ENCODE measurements at regions not wholly inside any gene's neighbourhood (a gene's known extent, or its start where the extent isn't known, plus 50 kb on each side); places are given as distances from the start of the nearest gene placed in this dataset.

DNA sequence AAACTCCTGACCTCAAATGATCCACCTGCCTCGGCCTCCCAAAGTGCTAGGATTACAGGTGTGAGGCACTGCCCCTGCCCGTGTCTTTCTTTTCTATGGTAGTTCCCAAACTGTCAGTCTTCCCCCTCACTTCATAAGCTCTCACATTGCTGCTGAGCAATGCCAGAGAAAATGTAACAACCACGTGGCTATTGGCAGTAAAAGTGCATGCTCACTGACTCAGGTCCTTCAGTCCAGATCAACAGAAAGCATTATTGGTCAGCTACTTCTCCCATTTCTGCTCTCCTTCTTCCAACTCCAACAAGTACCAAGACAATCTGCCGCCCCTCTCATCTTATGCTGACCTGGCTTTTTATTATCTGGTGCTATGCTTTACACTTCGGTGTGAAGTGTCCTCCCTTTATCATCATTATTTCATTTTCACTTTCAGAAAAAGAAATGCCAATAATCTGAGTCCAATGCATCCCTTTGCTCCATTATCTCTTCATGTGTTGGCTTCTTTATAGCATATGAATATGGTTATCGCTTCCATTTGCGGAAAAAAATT lies 133.8 kb upstream of the UGT8 start:
- no peak overlapping the region for H3K27ac ChIP-seq
- no peaks in the 10 kb centered on the region for H3K4me1 Mint-ChIP-seq
- no peak overlapping the region for H2AFZ ChIP-seq (replicated peaks)
- no peaks in the 10 kb centered on the region for H4K20me1 ChIP-seq (ENCODE audit: low read depth)
- H3K4me1 ChIP-seq, result no peaks in the 10 kb centered on the region
- no peak overlapping the region for H3K9ac ChIP-seq
- H3K9me3 Mint-ChIP-seq, result no peaks in the 10 kb centered on the region
- TF ChIP-seq, protein P1, sequence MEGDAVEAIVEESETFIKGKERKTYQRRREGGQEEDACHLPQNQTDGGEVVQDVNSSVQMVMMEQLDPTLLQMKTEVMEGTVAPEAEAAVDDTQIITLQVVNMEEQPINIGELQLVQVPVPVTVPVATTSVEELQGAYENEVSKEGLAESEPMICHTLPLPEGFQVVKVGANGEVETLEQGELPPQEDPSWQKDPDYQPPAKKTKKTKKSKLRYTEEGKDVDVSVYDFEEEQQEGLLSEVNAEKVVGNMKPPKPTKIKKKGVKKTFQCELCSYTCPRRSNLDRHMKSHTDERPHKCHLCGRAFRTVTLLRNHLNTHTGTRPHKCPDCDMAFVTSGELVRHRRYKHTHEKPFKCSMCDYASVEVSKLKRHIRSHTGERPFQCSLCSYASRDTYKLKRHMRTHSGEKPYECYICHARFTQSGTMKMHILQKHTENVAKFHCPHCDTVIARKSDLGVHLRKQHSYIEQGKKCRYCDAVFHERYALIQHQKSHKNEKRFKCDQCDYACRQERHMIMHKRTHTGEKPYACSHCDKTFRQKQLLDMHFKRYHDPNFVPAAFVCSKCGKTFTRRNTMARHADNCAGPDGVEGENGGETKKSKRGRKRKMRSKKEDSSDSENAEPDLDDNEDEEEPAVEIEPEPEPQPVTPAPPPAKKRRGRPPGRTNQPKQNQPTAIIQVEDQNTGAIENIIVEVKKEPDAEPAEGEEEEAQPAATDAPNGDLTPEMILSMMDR (IDR thresholded peaks at IDR 0.05), result no peak
- no peak for TF ChIP-seq EZH2phosphoT487 (IDR thresholded peaks at IDR 0.05)
- TF ChIP-seq EZH2 (IDR thresholded peaks at IDR 0.05), result no peak
- H3K4me2 ChIP-seq, result no peak overlapping the region
- H3F3A ChIP-seq (ENCODE audit: low read depth), result no peaks in the 10 kb centered on the region
- no peaks in the 10 kb centered on the region for H3K27me3 Mint-ChIP-seq (ENCODE audit: insufficient read depth, low read depth)
- no peak overlapping the region for H3K4me3 ChIP-seq
- no peaks in the 10 kb centered on the region for H3K79me2 ChIP-seq (ENCODE audit: low read depth)
- no peak overlapping the region for H3K27ac Mint-ChIP-seq
- H3K36me3 Mint-ChIP-seq, result no peaks in the 10 kb centered on the region
- no peaks in the 10 kb centered on the region for H3K27me3 ChIP-seq
- H3K9me3 ChIP-seq (ENCODE audit: low read depth), result no peaks in the 10 kb centered on the region
- no peak for DNase-seq (ENCODE audit: low spot score)
- H3K4me3 Mint-ChIP-seq, result no peak overlapping the region
- no peaks in the 10 kb centered on the region for H3K36me3 ChIP-seq

DNA sequence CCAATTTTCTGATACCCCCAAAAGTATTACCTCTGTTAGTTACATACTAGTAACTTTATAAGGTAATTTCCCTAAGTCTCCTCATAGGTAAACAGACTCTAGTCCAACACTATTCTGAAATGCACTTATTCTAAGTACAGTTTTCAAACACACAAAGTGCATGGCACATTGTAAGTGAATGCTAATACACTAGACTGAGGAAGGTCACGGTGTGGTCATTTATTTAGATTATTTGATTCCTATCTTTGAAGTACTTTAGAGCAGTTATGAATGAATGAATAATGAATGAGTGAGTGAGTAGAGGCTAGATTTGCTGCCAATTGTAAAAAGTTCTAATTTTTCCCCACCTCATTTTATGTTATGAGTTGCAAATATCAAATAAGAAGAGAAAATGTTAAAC lies 132.8 kb upstream of the UGT8 start:
- Histone ChIP-seq H4K20me1 (ENCODE audit: low read depth) (no peaks in the 10 kb centered on the region), H3K9ac (no peak overlapping the region), H3F3A (ENCODE audit: low read depth) (no peaks in the 10 kb centered on the region), H3K79me2 (ENCODE audit: low read depth) (no peaks in the 10 kb centered on the region), H3K9me3 (ENCODE audit: low read depth) (no peaks in the 10 kb centered on the region), H3K27me3 (no peaks in the 10 kb centered on the region), H3K4me1 (no peaks in the 10 kb centered on the region), H3K4me3 (no peak overlapping the region), H2AFZ (replicated peaks) (no peak overlapping the region), H3K36me3 (no peaks in the 10 kb centered on the region), H3K4me2 (no peak overlapping the region), H3K27ac (no peak overlapping the region)
- Mint-ChIP-seq H3K27me3 (ENCODE audit: insufficient read depth, low read depth) (no peaks in the 10 kb centered on the region), H3K36me3 (no peaks in the 10 kb centered on the region), H3K4me3 (no peak overlapping the region), H3K4me1 (no peaks in the 10 kb centered on the region), H3K27ac (no peak overlapping the region), H3K9me3 (no peaks in the 10 kb centered on the region)
- no peak for TF ChIP-seq EZH2 (IDR thresholded peaks at IDR 0.05)
- TF ChIP-seq EZH2phosphoT487 (IDR thresholded peaks at IDR 0.05), result no peak
- TF ChIP-seq, protein P1 (IDR thresholded peaks at IDR 0.05), result no peak
- DNase-seq (ENCODE audit: low spot score), result no peak

DNA sequence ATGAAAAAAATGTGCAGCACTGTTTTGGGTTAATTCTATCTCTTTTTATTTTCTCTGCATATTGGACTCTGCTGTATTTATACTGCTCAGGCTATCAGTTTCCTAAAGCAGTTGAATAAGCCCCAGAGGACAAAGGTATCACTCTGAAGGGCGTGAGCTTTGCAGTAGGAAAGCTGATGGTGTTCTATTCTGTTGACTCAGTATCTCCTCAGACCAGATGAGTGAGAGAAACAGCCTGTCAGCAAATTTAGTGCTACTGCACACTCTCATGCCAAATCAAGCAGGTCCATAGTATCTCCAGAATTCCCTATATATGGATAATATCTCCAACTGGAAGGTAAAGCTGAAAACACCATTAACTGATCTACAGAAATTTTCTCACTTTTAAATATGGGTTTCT lies 132.3 kb upstream of the UGT8 start:
- H3K4me3 Mint-ChIP-seq, result no peak overlapping the region
- H3K36me3 Mint-ChIP-seq, result no peaks in the 10 kb centered on the region
- Histone ChIP-seq H3K36me3 (no peaks in the 10 kb centered on the region), H3K27me3 (no peaks in the 10 kb centered on the region), H4K20me1 (ENCODE audit: low read depth) (no peaks in the 10 kb centered on the region), H3K9ac (no peak overlapping the region), H2AFZ (replicated peaks) (no peak overlapping the region), H3K9me3 (ENCODE audit: low read depth) (no peaks in the 10 kb centered on the region), H3K4me1 (no peaks in the 10 kb centered on the region), H3K4me3 (no peak overlapping the region), H3K79me2 (ENCODE audit: low read depth) (no peaks in the 10 kb centered on the region), H3F3A (ENCODE audit: low read depth) (no peaks in the 10 kb centered on the region), H3K4me2 (no peak overlapping the region), H3K27ac (no peak overlapping the region)
- no peak overlapping the region for H3K27ac Mint-ChIP-seq
- TF ChIP-seq EZH2 (IDR thresholded peaks at IDR 0.05) (no peak), EZH2phosphoT487 (IDR thresholded peaks at IDR 0.05) (no peak)
- TF ChIP-seq, protein P1 (IDR thresholded peaks at IDR 0.05), result no peak
- no peaks in the 10 kb centered on the region for H3K27me3 Mint-ChIP-seq (ENCODE audit: insufficient read depth, low read depth)
- no peaks in the 10 kb centered on the region for H3K9me3 Mint-ChIP-seq
- H3K4me1 Mint-ChIP-seq, result no peaks in the 10 kb centered on the region
- no peak for DNase-seq (ENCODE audit: low spot score)
